T-helper 1 cell (primary cell): ENCODE measurements at regions not wholly inside any gene's neighbourhood (a gene's known extent, or its start where the extent isn't known, plus 50 kb on each side); places are given as distances from the start of the nearest gene placed in this dataset.
A peak's percentile ranks its signal among the peaks of the same experiment; 100 is the strongest.
"Not testable (repeated sequence)": the region's sequence is repeated elsewhere in the genome, so short reads cannot be mapped to it uniquely, and the experiment has no call there.

Experiments used
- DNase-seq, 5 donors: peaks; one replicate each; pipeline ENCODE4 v3.0.0-alpha.2; 2012 to 2020

GRCh38 chr15:54840621-54841398, 355.9 kb downstream of the RSL24D1 start:
- no peak for DNase-seq

GRCh38 chr15:54839379-54839778, 357.4 kb downstream of the RSL24D1 start:
- DNase-seq: no peak

GRCh38 chr15:54836052-54836795, 360.5 kb downstream of the RSL24D1 start:
- DNase-seq: peak in 1 of 5 donors; percentile 8

GRCh38 chr15:54829821-54830220, 366.9 kb downstream of the RSL24D1 start:
- DNase-seq: no peak

- DNase-seq: no peak
Measured at GRCh38 chr15:54820811-54821210, 375.9 kb downstream of the RSL24D1 start.

- DNase-seq: no peak
Measured at GRCh38 chr15:54820098-54820497, 376.6 kb downstream of the RSL24D1 start.

- no peak for DNase-seq
Measured at GRCh38 chr15:54816401-54816800, 380.3 kb downstream of the RSL24D1 start.

GRCh38 chr15:54815556-54815955, 381.2 kb downstream of the RSL24D1 start:
- DNase-seq: no peak

GRCh38 chr15:54812383-54812782, 384.4 kb downstream of the RSL24D1 start:
- DNase-seq: no peak

- no peak for DNase-seq
Measured at GRCh38 chr15:54810496-54810895, 386.2 kb downstream of the RSL24D1 start.

- DNase-seq: no peak
Measured at GRCh38 chr15:54810031-54810430, 386.7 kb downstream of the RSL24D1 start.

- DNase-seq: no peak
Measured at GRCh38 chr15:54808321-54808720, 388.4 kb downstream of the RSL24D1 start.

GRCh38 chr15:54803987-54804386, 392.8 kb downstream of the RSL24D1 start:
- no peak for DNase-seq

GRCh38 chr15:54803134-54803808, 393.5 kb downstream of the RSL24D1 start:
- no peak for DNase-seq

- DNase-seq: no peak
Measured at GRCh38 chr15:54792526-54792925, 404.2 kb downstream of the RSL24D1 start.

- no peak for DNase-seq
Measured at GRCh38 chr15:54790693-54791092, 406.0 kb downstream of the RSL24D1 start.

GRCh38 chr15:54789376-54789775, 407.4 kb downstream of the RSL24D1 start:
- no peak for DNase-seq

- DNase-seq: not testable (repeated sequence)
Measured at GRCh38 chr15:54781220-54781619, 415.5 kb downstream of the RSL24D1 start.

- no peak for DNase-seq
Measured at GRCh38 chr15:54779271-54779670, 417.5 kb downstream of the RSL24D1 start.

GRCh38 chr15:54776410-54776809, 420.3 kb downstream of the RSL24D1 start:
- DNase-seq: no peak

- no peak for DNase-seq
Measured at GRCh38 chr15:54772663-54773062, 424.1 kb downstream of the RSL24D1 start.

GRCh38 chr15:54749461-54749860, 447.3 kb downstream of the RSL24D1 start:
- not testable (repeated sequence) for DNase-seq

GRCh38 chr15:54722342-54722986, 474.3 kb downstream of the RSL24D1 start:
- no peak for DNase-seq
